B cell (primary cell): ENCODE measurements at regions not wholly inside any gene's neighbourhood (a gene's known extent, or its start where the extent isn't known, plus 50 kb on each side); places are given as distances from the start of the nearest gene placed in this dataset.

Experiments used
- EZH2 ChIP-seq: IDR thresholded peaks from 2 replicates; pipeline ENCODE4 v1.6.1; 2012; ENCODE audit warnings: borderline replicate concordance, low read depth, mild to moderate bottlenecking, moderate library complexity, low read length; ENCODE audit not compliant: insufficient read depth, poor library complexity, severe bottlenecking
- TF ChIP-seq, protein P1 (sequence below): fragments of 200-600 bp; IDR thresholded peaks from one replicate; pipeline ENCODE4 v1.8.0; 2022; ENCODE audit warnings: antibody characterized with exemption, mild to moderate bottlenecking

DNA sequence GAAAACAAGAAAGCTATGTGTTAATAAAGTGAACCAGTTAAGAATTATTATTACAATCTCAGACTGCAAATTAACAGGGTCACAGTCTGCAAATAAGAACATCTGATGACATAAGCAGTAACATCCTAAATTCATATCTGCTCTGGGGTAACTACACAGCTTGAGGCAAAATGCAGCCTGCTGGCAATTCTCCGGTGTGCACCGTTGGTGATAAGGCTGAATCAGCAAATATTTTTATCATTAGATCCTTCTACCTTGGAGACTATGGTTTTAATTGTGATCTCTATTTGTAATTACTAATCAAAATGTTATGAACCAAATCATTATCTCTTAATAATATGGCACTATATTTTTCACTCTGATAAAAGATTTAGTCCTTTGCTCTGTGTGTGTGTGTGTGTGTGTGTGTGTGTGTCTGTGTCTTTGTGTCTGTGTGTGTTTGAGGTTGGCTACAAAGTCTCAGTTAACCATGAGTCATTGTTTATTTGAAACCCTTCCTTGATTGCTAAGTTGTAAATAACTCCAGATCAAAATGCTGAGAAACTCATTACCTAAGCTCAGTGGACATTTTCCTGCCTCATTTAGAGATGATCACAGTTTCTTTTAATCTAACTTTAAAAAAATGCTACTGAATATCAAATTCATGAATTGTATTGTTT lies 442.6 kb downstream of the GXYLT1 start:
- TF ChIP-seq, protein P1, sequence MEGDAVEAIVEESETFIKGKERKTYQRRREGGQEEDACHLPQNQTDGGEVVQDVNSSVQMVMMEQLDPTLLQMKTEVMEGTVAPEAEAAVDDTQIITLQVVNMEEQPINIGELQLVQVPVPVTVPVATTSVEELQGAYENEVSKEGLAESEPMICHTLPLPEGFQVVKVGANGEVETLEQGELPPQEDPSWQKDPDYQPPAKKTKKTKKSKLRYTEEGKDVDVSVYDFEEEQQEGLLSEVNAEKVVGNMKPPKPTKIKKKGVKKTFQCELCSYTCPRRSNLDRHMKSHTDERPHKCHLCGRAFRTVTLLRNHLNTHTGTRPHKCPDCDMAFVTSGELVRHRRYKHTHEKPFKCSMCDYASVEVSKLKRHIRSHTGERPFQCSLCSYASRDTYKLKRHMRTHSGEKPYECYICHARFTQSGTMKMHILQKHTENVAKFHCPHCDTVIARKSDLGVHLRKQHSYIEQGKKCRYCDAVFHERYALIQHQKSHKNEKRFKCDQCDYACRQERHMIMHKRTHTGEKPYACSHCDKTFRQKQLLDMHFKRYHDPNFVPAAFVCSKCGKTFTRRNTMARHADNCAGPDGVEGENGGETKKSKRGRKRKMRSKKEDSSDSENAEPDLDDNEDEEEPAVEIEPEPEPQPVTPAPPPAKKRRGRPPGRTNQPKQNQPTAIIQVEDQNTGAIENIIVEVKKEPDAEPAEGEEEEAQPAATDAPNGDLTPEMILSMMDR = no peak
- TF ChIP-seq EZH2 = no peak
